Occipital lobe (tissue), 1 donor: ENCODE measurements at regions not wholly inside any gene's neighbourhood (a gene's known extent, or its start where the extent isn't known, plus 50 kb on each side); places are given as distances from the start of the nearest gene placed in this dataset.

Experiments
- DNase-seq: peaks from one replicate; lab custom pipeline; 2025; lab: John Stamatoyannopoulos, UW

DNA sequence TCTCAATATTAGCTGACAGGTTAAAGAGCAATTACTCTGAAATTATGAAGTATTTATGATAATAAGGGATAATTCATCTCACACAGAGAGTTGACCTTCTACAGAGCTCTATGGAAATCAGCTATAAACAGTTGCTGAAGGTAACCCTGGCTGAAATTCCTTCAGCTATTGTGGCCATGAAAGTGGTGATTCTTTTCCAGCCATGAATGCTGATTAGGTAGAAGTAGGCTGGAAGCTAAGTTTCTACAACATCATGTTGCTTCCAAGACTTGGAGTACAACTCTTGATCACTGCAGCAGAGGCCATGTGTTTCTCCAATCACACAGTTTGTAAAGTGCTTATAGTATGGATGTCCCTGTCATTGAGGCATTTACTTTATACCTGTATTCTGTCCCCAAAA, 2128.9 kb downstream of the MRPL39 start:
- DNase-seq = no peak

DNA sequence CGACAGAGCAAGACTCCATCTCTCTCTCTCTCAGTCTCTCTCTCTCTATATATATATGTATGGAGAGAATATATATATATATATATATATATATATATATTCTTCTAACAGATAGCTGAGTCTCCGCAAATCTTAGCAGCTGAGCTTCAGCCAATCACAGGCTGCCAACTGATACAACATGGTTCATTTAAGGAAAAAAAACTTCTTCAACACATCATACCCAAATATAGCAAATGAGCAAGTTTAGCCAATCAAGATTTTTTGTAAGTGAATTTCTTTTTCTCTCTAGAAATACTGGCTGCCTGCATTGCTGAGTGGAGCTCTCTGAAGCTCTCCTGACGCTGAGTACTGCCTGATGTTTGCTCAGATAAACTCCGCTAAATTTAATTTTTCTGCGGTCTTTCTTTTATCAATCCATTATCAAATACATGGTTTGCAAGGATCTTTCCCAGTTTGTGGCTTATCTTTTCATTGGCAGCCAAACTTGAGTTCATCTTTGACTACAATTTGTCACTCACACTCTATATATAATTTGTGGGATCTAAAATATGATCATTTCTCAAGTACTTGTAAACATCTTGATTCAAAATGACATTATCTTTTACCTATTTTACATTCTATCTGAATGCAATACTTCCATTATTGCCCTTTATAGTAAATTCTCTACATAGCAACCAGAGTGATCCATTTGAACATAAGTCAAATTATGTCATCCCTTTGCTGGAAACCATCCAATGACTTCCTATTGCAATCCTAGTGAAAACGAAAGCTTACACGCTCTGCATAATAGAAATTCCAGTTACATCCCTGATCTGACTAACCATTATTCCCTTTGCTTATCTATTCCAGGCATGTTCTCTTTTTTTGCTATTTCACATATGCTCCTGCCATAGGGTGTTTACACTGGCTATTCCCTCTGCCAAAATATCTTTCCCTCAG, 2131.7 kb downstream of the MRPL39 start:
- no peak for DNase-seq

DNA sequence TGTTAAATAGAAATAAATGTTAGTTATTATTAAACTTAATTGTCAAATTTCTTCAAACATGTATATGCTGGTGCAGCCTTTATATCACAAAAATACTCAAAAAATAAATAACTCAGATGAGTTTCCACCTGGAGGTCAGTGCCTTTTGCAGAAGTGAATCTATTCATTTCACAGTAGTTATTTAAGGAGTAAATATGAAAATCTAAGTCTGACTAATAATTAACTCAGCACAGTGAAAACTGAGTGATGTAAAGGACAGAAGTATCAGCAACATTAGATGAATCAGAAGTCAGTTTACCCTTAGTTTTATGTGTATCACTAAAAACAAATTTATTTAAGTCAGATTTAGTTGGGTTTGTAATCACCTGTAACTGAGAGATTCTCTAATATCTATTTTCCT, 2135.4 kb downstream of the MRPL39 start:
- DNase-seq = no peak

DNA sequence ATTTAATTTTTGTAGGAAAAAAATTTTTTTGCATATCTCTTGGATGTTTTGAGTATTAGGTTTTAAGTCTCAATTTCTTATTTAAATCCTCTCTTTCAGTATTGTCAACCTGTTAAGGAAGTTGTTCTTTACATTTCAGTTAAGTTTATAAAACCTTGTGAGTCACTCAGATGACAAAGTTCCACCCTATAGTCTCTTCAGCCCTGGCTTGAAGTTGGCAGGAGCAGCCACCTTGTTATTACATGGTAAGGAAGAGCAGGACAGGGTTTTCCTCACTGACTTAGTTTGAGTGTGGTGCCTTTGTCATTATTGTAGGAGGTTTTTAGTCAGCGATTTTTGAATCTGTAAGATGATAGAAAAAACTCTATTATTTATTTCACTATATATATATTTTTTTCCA, 2143.9 kb downstream of the MRPL39 start:
- no peak for DNase-seq

DNA sequence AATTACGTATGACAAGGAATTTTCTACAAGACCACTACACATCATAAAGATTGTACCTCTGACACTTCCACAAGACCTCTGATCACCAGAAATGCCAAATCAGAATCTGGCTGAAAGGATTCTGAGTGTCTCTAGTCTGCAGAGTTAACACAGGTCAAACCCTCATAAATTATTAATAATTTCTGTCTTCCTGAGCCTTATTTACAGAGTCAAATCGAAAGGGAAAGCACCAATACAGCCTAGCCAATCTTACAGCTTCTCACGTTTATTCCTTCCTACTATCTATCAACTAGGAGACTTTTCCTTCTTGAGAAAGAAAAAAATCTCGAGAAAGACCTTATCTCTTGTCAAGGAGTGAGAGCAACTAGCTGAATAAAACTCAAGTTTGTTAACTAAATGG, 2151.6 kb downstream of the MRPL39 start:
- DNase-seq = no peak

DNA sequence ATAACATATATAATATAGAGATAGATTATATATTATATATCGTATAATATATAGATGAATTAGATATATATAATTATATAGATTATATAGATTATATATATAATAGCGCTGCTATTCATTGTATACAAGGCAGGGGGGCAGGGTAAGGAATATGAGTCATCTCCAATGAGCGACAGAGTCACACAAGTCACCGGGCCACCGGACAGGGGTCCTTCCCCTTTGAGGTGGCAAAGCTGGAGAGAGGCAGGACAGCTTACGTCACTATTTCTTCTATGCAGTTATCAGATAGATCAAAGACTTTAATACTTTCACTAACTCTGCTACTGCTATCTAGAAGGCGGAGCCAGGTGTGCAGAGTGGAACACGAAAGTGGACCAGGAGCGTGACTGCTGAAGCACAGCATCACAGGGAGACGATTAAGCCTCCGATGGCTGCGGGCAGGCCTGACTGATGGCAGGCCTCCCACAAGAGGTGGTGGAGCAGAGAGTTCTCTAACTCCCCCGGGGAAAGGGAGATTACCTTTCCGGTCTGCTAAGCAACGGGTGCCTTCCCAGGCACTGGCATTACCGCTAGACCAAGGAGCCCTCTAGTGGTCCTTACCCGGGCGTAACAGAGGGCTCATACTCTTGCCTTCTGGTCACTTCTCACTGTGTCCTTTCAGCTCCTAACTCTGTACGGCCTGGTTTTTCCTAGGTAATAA, 2154.7 kb downstream of the MRPL39 start:
- no peak for DNase-seq

DNA sequence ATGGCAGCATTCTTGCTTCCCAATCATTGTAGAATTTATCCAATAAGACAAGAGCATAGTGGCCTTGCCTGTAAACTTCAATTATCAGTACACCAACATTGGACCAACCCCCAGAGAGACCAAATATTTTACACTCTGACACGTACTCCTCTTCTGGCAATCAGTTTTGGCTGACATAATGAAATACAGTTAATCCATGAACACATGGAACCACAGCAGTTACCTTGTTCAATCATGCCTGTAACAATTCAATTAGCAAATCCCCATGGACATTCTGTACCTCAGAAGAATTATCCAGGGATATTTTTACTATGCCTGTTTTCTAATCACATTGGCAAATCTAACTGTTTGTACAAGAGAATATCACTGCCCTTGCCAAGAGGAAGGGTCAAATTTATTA, 2162.0 kb downstream of the MRPL39 start:
- DNase-seq = no peak

DNA sequence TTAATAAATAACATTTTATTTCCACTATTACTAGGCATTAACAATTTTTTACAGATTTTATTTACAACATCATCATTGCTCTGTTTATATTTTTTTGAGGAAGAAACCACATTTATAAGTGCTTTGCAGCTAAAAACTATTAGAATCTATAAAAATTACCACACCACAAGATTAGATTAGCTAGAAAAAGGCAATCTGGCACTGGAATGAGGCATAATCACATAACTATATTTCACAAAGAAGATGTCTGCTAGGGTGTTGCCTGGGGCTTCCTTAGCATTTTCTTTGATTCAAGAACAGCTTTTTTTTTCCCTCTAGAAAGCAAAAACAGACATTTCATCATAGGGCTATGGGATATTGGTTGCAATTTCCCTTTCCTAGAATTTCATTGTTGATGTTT, 2169.2 kb downstream of the MRPL39 start:
- DNase-seq = no peak

DNA sequence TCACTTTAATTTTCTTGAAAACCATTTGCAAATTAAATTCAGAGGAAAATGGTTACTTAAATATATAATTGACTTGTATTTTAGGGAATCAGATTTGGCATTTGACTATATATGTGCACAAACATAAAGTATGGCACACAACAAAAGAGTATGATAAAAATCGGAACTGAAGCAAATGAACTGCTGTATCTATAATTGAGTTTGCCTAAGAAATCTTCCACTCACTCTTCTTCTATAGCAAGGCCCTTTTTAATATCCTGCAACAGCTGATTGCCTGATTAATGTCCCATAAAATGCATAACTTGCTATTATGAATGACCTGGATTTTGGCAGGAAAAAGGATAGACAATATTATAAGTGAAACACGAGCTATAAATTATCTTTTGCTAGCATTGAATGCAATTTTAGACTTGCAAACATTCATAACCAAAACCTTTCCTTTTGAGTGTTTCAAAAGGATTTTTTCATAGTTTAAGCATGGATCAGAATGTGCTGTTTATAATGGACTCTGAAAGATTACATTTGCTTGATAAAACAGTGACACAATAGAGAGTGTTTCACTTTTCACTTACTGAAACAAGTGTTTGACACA, 2204.3 kb downstream of the MRPL39 start:
- DNase-seq = no peak

DNA sequence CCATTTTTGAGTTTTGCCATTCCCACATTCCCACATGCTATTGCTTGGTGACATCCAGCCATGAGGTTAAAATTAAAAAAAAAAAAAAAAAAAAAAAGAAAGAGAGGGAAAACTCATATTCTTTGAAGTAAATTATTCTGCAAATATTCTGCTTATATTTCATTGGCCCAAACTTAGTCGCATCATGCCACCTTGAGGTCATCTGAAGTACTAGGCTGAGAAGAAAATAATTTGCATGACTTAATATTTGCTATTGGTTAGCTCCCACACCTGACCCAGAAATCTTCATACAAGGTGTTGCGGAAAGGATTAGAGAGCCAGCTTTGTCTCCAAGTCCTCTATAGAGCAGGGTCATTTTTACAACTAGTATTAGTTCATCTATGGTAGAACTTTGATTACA, 2206.0 kb downstream of the MRPL39 start:
- DNase-seq = no peak

DNA sequence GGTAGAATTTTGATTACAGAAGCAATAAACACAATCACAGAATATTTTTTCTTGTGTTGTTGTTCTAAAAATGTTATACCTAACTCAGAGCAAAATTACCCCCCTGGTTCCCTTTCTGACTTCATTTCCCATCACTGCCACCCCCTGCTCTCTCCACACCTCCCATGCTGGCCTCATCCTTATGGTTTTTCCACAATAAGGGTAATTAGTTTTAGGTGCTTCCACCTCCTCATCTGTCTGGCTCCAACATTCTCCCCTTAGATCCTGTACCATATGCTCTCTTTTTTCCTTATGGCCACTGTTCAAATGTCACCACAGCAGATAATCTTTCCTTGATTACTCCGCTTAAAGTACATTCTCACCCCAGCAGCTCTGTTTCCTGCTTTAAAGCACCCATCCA, 2208.6 kb downstream of the MRPL39 start:
- no peak for DNase-seq

DNA sequence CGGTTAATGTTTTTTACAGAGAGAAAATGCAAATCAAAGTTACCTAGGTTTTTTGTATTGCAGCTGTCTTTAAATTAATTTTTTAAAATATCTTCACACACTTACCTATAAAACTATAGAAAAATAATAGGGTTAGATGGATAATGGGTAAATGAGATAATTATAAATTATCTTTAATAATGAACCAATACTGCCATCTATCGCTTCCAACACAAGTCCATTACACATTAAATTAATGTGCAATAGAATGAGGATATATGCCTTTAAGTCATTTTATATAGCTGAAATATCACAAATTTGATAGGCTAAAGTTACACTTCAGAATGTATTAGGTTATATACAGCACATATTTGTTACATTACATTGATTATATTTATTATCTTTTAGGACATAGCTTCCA, 2212.8 kb downstream of the MRPL39 start:
- no peak for DNase-seq

DNA sequence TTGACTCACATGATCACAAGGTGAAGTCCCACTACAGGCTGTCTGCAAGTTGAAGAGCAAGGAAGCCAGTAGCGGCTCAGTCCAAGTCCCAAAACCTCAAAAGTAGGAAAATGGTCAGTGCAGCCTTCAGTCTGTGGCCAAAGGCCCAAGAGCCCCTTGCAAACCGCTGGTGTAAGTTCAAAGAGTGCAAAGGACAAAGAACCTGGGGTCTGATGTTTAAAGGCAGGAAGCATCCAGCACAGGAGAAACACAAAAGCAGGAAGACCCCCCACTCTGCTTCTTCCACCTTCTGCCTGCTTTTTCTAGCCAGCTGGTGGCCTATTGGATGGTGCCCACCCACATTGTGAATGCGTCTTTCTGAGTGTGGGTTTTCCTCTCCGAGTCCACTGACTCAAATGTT, 2222.6 kb downstream of the MRPL39 start:
- no peak for DNase-seq

DNA sequence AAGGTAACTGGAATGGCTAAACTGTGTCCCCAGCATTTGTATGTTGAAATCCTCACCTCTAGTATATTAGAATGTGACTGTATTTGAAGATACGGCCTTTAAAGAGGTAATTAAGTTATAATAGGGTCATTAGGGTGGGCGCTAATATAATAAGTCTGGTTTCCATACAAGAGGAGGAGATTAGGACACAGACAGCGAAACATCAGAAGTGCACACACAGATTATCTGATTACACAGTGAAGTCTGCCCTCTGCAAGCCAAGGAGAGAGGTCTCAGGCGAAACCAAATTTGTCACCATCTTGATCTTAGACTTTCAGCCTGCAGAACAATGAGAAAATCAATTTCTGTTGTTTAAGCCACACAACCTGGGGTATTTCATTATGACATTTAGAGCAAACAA, 2233.1 kb downstream of the MRPL39 start:
- DNase-seq = no peak

DNA sequence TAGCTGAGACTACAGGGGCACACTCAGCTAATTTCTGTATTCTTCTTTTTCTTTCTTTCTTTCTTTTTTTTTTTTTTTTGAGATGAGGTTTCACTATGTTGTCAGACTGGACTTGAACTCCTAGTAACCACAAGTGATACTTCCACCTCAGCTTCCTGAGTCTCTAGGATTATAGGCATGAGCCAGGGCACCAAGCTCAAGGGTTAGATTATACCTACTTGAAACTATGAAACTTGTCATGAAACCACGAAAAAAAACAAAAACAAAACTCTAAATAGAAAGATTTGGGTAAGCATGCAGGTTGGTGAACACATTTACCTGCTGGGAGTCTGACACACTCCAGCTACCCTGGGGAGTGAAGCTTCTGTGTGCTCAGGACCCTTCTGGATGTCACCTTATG, 2250.4 kb downstream of the MRPL39 start:
- DNase-seq = no peak

DNA sequence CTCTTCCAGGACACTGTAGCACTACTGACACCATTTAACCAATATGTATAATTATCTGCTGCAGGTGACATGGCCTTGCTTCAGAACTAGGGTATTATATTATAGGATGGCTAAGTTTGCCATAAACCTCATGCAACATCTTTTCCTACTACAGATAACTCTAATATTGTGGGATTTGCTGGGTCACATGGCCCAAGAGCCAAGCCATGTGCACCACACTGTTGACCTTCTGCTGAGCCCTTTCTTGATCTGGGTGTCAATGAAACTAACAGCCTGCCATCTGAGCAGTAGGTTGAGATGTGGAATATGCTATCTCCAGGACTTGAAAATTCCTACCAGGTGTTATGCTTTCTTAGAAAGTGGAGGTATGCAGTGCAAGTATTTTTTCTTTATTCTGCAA, 2291.1 kb downstream of the MRPL39 start:
- DNase-seq = no peak

DNA sequence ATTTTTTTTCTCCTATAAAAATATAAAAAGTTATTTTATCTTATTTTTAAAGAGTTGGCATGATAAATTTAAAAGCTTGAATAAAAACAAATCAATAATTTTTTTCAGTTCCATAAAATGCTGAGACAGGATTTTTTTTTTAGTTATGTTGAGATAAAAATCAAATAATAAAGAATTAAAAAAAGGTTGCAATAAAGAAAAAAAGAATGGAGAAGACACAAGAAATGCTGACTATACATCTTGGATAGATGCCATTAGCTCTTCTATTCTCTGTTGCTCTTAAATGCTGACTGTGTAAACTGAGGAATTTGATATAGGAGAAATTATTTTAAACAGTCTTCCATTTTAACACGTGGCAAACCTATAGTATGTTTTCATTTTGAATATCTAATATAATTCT, 2298.5 kb downstream of the MRPL39 start:
- DNase-seq = no peak

DNA sequence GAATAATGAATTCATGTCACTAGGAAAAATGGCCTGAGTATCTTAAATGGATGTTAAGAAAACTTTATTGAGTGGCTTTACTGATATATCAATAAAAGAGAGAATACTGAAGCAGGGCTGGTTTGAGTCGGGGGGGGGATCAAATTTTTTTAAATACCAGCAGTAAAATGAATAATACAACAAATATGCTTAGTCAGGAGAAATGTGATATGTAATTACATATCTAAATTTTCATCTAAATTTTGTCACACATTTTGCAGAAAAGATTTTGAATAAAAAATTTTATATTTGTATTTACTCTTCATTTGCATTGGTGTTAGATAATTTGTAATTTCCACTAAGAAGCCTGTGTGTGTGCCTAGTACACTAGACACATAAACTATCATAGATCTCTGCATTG, 2300.2 kb downstream of the MRPL39 start:
- DNase-seq = no peak

DNA sequence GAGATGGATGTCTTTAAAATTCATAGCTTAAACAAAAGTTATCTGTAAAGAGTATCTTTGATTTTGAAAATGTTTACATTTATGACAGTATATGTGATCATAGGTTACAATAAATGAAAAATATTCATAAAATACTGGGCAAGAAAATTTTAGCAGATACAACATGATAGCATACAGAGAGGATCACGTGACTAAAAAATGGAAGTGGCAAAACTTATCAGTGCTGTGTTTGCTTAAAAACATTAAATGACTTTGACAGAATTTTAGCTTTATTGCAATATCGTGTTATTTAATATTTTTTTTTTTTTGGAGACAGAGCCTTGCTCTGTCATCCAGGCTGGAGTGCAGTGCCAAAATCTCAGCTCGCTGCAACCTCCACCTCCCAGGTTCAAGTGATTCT, 2294.1 kb downstream of the NCAM2 start:
- no peak for DNase-seq

DNA sequence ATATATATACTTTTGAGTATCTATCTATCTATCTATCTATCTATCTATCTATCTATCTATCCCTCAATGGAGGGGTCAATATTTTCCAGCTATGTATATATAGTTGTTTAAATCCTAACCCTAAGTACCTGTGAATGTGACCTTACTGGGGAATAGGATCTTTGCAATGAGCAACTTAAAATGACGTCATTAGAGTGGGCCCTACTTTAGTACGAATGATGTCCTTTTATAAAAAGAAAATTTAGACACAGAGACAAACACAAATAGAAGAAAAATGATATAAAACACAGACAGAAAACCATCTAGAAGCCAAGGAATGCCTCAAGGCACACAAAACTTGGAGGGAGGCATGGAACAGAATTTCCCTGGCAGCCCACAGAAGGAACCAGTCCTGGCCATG, 2283.7 kb downstream of the NCAM2 start:
- no peak for DNase-seq

DNA sequence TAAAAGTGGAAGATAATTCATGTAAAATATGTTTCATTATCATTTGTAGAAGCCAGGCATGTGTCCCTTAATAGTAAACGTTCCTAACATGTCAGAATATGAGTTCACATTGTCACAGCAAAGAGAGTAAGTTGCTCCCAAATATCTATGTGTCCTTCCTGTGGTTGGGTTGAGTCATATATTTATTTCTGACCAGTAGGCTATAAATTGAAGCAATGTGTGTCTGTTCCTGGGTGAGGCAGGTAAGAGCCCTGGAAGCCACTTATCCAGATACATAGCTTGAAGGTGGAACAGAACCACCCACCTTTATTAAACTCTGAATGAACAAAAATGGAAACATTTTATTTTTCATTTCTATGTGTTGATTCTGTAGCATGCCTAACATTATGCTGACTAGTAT, 2251.6 kb downstream of the NCAM2 start:
- DNase-seq = no peak

DNA sequence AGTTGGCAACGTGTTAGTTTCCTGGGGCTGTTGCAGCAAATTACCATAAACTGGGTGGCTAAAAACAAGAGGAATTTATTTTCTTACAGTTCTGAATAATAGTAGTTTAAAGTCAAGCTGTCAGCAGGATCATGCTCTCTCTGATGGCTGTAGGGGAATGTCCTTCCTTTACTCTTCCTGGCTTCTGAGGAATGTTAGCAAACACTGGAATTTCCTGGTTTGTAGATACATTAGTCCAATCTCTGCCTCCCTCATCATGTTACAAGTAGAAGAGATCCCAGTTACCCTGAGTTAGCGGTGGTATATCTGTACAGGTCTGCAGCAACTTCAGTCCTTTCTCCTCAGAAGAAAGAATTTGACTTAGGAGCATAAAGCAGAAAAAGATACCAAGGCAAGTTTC, 2249.1 kb downstream of the NCAM2 start:
- DNase-seq = no peak

DNA sequence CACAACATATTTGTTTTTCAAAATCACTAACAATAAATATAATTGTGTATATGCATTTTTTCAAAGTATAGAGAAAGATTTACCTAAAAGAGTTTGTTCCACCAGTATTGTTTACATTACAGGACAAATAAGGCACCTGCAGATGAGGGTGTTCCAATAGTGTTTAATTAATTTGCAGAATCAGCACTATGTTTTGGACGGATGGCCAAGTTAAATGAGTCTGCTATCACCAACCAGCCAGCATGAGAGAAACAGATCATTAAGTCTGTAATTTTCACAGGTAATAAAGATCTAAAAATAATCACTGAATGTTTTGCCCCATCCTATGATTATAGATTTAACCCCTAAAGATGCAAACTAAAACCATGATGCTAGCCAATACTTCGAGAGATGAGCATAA, 2247.0 kb downstream of the NCAM2 start:
- no peak for DNase-seq
